ENCODE measurements at regions not wholly inside any gene's neighbourhood (a gene's known extent, or its start where the extent isn't known, plus 50 kb on each side); places are given as distances from the start of the nearest gene placed in this dataset.

- H3K4me2 ChIP-seq (ENCODE audit: low read length) = no peak overlapping the region
- H4K91ac ChIP-seq (ENCODE audit: low read depth, low read length) = no peak overlapping the region
- H3K14ac ChIP-seq (ENCODE audit: low read length) = no peak overlapping the region
- no peaks in the 10 kb centered on the region for H3K36me3 ChIP-seq (ENCODE audit: control insufficient read depth in 1 of 2, insufficient read depth in 2 of 2, low read length in 2 of 2)
- no peaks in the 10 kb centered on the region for H3K79me2 ChIP-seq (ENCODE audit: control insufficient read depth, insufficient read depth, low read length, poor library complexity)
- H4K12ac ChIP-seq (ENCODE audit: low read depth, low read length) = no peak overlapping the region
- no peak overlapping the region for H3K9ac ChIP-seq (ENCODE audit: low read length)
- H3K23ac ChIP-seq (ENCODE audit: low read length) = no peak overlapping the region
- H3K4me1 ChIP-seq (ENCODE audit: control insufficient read depth in 1 of 2, insufficient read depth in 2 of 2, low read length in 2 of 2) = peaks cover 0 to 3% of the 10 kb centered on the region in 2 experiments
- no peak overlapping the region for H2BK5ac ChIP-seq (ENCODE audit: low read depth, low read length, poor library complexity)
- no peak overlapping the region for H3K4ac ChIP-seq (ENCODE audit: low read depth, low read length)
- H3K18ac ChIP-seq (ENCODE audit: low read length) = no peak overlapping the region
- H4K8ac ChIP-seq (ENCODE audit: low read depth, low read length) = no peak overlapping the region
- no peaks in the 10 kb centered on the region for H3K9me3 ChIP-seq (ENCODE audit: insufficient read depth, low read depth, low read length)
- no peak overlapping the region for H2AK5ac ChIP-seq (ENCODE audit: low read length)
- H3K79me1 ChIP-seq (ENCODE audit: low read length) = no peaks in the 10 kb centered on the region
- no peak overlapping the region for H2BK120ac ChIP-seq (ENCODE audit: insufficient read depth, low read length, poor library complexity)
- DNase-seq = no peak
- no peaks in the 10 kb centered on the region for H3K27me3 ChIP-seq (ENCODE audit: insufficient read depth, low read length)
- H2AFZ ChIP-seq (ENCODE audit: insufficient read depth, low read length, poor library complexity) = no peak overlapping the region
- no peak overlapping the region for H2BK12ac ChIP-seq (ENCODE audit: low read length)
- no peak overlapping the region for H3K4me3 ChIP-seq (ENCODE audit: low read depth, low read length)
- WGBS (ENCODE audit: extremely low coverage, insufficient coverage, insufficient read length) = no CpG with 5 or more reads among the region's 2 CpGs
- H3K27ac ChIP-seq (ENCODE audit: low read depth, low read length) = no peak overlapping the region
Measured at GRCh38 chr1:177609953-177610352, 359.9 kb downstream of the SEC16B start.

DNA sequence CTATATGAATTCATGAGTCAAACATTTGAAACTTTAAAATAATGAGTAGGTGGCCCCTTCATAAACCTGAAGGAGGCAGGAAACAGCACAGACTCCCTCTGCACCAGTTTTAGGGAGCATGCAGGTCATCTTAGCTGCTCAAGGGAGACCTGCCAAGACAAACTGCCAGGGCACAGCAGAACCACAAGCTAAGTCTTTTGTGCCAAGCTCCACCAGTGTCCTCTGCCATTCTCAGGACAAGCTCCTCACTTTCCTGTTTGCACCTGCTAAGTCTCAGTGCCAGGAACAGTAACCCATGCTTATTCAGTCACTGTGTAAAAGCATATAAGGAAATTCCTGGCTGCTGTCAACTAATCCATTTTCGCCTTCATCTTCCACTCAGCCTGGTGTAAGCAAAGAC is 368.9 kb downstream of the SEC16B start:
- no CpG with 5 or more reads among the region's 1 CpG for WGBS (ENCODE audit: extremely low coverage, insufficient coverage, insufficient read length)
- Histone ChIP-seq H3K23ac (ENCODE audit: low read length) (no peak overlapping the region), H3K79me2 (ENCODE audit: control insufficient read depth, insufficient read depth, low read length, poor library complexity) (no peaks in the 10 kb centered on the region), H4K91ac (ENCODE audit: low read depth, low read length) (no peak overlapping the region), H2AK5ac (ENCODE audit: low read length) (no peak overlapping the region), H3K4me2 (ENCODE audit: low read length) (no peak overlapping the region), H3K14ac (ENCODE audit: low read length) (no peak overlapping the region), H3K4me3 (ENCODE audit: low read depth, low read length) (no peak overlapping the region), H3K36me3 (ENCODE audit: control insufficient read depth in 1 of 2, insufficient read depth in 2 of 2, low read length in 2 of 2) (no peaks in the 10 kb centered on the region), H2BK5ac (ENCODE audit: low read depth, low read length, poor library complexity) (no peak overlapping the region), H3K4me1 (ENCODE audit: control insufficient read depth in 1 of 2, insufficient read depth in 2 of 2, low read length in 2 of 2) (no peaks in the 10 kb centered on the region), H3K9ac (ENCODE audit: low read length) (no peak overlapping the region), H2BK12ac (ENCODE audit: low read length) (no peak overlapping the region), H4K12ac (ENCODE audit: low read depth, low read length) (no peak overlapping the region), H3K27me3 (ENCODE audit: insufficient read depth, low read length) (no peaks in the 10 kb centered on the region), H2BK120ac (ENCODE audit: insufficient read depth, low read length, poor library complexity) (no peak overlapping the region), H3K18ac (ENCODE audit: low read length) (no peak overlapping the region), H3K27ac (ENCODE audit: low read depth, low read length) (no peak overlapping the region), H3K79me1 (ENCODE audit: low read length) (no peaks in the 10 kb centered on the region), H3K9me3 (ENCODE audit: insufficient read depth, low read depth, low read length) (no peaks in the 10 kb centered on the region), H2AFZ (ENCODE audit: insufficient read depth, low read length, poor library complexity) (no peak overlapping the region), H3K4ac (ENCODE audit: low read depth, low read length) (no peak overlapping the region), H4K8ac (ENCODE audit: low read depth, low read length) (no peak overlapping the region)
- no peak for DNase-seq

- Histone ChIP-seq H3K79me2 (ENCODE audit: control insufficient read depth, insufficient read depth, low read length, poor library complexity) (no peaks in the 10 kb centered on the region), H4K8ac (ENCODE audit: low read depth, low read length) (no peak overlapping the region), H3K4me1 (ENCODE audit: control insufficient read depth in 1 of 2, insufficient read depth in 2 of 2, low read length in 2 of 2) (no peaks in the 10 kb centered on the region), H3K27ac (ENCODE audit: low read depth, low read length) (no peak overlapping the region), H3K23ac (ENCODE audit: low read length) (no peak overlapping the region), H3K36me3 (ENCODE audit: control insufficient read depth in 1 of 2, insufficient read depth in 2 of 2, low read length in 2 of 2) (no peaks in the 10 kb centered on the region), H3K9ac (ENCODE audit: low read length) (no peak overlapping the region), H2BK120ac (ENCODE audit: insufficient read depth, low read length, poor library complexity) (no peak overlapping the region), H3K27me3 (ENCODE audit: insufficient read depth, low read length) (no peaks in the 10 kb centered on the region), H3K9me3 (ENCODE audit: insufficient read depth, low read depth, low read length) (no peaks in the 10 kb centered on the region), H3K4me2 (ENCODE audit: low read length) (no peak overlapping the region), H2AK5ac (ENCODE audit: low read length) (no peak overlapping the region), H2AFZ (ENCODE audit: insufficient read depth, low read length, poor library complexity) (no peak overlapping the region), H2BK12ac (ENCODE audit: low read length) (no peak overlapping the region), H4K12ac (ENCODE audit: low read depth, low read length) (no peak overlapping the region), H3K14ac (ENCODE audit: low read length) (no peak overlapping the region), H3K18ac (ENCODE audit: low read length) (no peak overlapping the region), H3K4ac (ENCODE audit: low read depth, low read length) (no peak overlapping the region), H4K91ac (ENCODE audit: low read depth, low read length) (no peak overlapping the region), H3K4me3 (ENCODE audit: low read depth, low read length) (no peak overlapping the region), H2BK5ac (ENCODE audit: low read depth, low read length, poor library complexity) (no peak overlapping the region), H3K79me1 (ENCODE audit: low read length) (no peaks in the 10 kb centered on the region)
- no CpG with 5 or more reads among the region's 2 CpGs for WGBS (ENCODE audit: extremely low coverage, insufficient coverage, insufficient read length)
- DNase-seq = no peak
Measured at GRCh38 chr1:177600321-177600720, 369.5 kb downstream of the SEC16B start.

DNA sequence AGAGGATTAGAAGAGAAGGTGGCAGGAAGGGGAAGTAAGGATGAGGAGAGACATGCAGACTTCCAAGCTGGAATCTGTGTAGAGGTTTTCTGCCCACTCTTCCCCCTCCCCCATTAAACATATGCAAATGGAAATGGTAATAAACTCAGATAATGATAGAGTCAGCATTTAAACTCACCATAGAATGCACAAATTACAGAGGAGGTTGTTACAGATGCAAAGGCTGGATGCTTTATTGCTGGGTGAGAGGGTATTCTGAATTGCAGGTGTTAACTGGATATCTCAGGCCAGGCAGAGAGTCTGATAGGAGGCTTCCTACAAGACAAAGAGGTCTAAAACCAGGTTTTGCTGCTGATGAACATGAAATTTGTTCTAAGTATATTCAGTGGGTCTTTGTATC is 372.5 kb downstream of the SEC16B start:
- Histone ChIP-seq H3K23ac (ENCODE audit: low read length) (no peak overlapping the region), H3K9ac (ENCODE audit: low read length) (no peak overlapping the region), H2BK5ac (ENCODE audit: low read depth, low read length, poor library complexity) (no peak overlapping the region), H4K91ac (ENCODE audit: low read depth, low read length) (no peak overlapping the region), H3K18ac (ENCODE audit: low read length) (no peak overlapping the region), H3K4me3 (ENCODE audit: low read depth, low read length) (no peak overlapping the region), H3K4ac (ENCODE audit: low read depth, low read length) (no peak overlapping the region), H2AFZ (ENCODE audit: insufficient read depth, low read length, poor library complexity) (no peak overlapping the region), H4K8ac (ENCODE audit: low read depth, low read length) (no peak overlapping the region), H2BK12ac (ENCODE audit: low read length) (no peak overlapping the region), H3K27ac (ENCODE audit: low read depth, low read length) (no peak overlapping the region), H3K14ac (ENCODE audit: low read length) (no peak overlapping the region), H4K12ac (ENCODE audit: low read depth, low read length) (no peak overlapping the region), H2BK120ac (ENCODE audit: insufficient read depth, low read length, poor library complexity) (no peak overlapping the region), H3K79me2 (ENCODE audit: control insufficient read depth, insufficient read depth, low read length, poor library complexity) (no peaks in the 10 kb centered on the region), H3K9me3 (ENCODE audit: insufficient read depth, low read depth, low read length) (no peaks in the 10 kb centered on the region), H2AK5ac (ENCODE audit: low read length) (no peak overlapping the region), H3K27me3 (ENCODE audit: insufficient read depth, low read length) (no peaks in the 10 kb centered on the region), H3K36me3 (ENCODE audit: control insufficient read depth in 1 of 2, insufficient read depth in 2 of 2, low read length in 2 of 2) (no peaks in the 10 kb centered on the region), H3K79me1 (ENCODE audit: low read length) (no peaks in the 10 kb centered on the region), H3K4me1 (ENCODE audit: control insufficient read depth in 1 of 2, insufficient read depth in 2 of 2, low read length in 2 of 2) (no peaks in the 10 kb centered on the region), H3K4me2 (ENCODE audit: low read length) (no peak overlapping the region)
- DNase-seq = no peak

- no peaks in the 10 kb centered on the region for H3K79me2 ChIP-seq (ENCODE audit: control insufficient read depth, insufficient read depth, low read length, poor library complexity)
- H3K18ac ChIP-seq (ENCODE audit: low read length) = no peak overlapping the region
- no peak for DNase-seq
- no peaks in the 10 kb centered on the region for H3K36me3 ChIP-seq (ENCODE audit: control insufficient read depth in 1 of 2, insufficient read depth in 2 of 2, low read length in 2 of 2)
- H3K4me3 ChIP-seq (ENCODE audit: low read depth, low read length) = no peak overlapping the region
- no peak overlapping the region for H4K91ac ChIP-seq (ENCODE audit: low read depth, low read length)
- no peak overlapping the region for H3K4ac ChIP-seq (ENCODE audit: low read depth, low read length)
- H3K23ac ChIP-seq (ENCODE audit: low read length) = no peak overlapping the region
- H2BK5ac ChIP-seq (ENCODE audit: low read depth, low read length, poor library complexity) = no peak overlapping the region
- no peaks in the 10 kb centered on the region for H3K4me1 ChIP-seq (ENCODE audit: control insufficient read depth in 1 of 2, insufficient read depth in 2 of 2, low read length in 2 of 2)
- H3K27ac ChIP-seq (ENCODE audit: low read depth, low read length) = no peak overlapping the region
- H2BK12ac ChIP-seq (ENCODE audit: low read length) = no peak overlapping the region
- H3K9me3 ChIP-seq (ENCODE audit: insufficient read depth, low read depth, low read length) = no peaks in the 10 kb centered on the region
- no peak overlapping the region for H2BK120ac ChIP-seq (ENCODE audit: insufficient read depth, low read length, poor library complexity)
- no peaks in the 10 kb centered on the region for H3K79me1 ChIP-seq (ENCODE audit: low read length)
- no peak overlapping the region for H3K9ac ChIP-seq (ENCODE audit: low read length)
- H4K12ac ChIP-seq (ENCODE audit: low read depth, low read length) = no peak overlapping the region
- no peak overlapping the region for H2AK5ac ChIP-seq (ENCODE audit: low read length)
- no peak overlapping the region for H2AFZ ChIP-seq (ENCODE audit: insufficient read depth, low read length, poor library complexity)
- no CpG with 5 or more reads among the region's 2 CpGs for WGBS (ENCODE audit: extremely low coverage, insufficient coverage, insufficient read length)
- H3K27me3 ChIP-seq (ENCODE audit: insufficient read depth, low read length) = no peaks in the 10 kb centered on the region
- no peak overlapping the region for H3K4me2 ChIP-seq (ENCODE audit: low read length)
- H4K8ac ChIP-seq (ENCODE audit: low read depth, low read length) = no peak overlapping the region
- no peak overlapping the region for H3K14ac ChIP-seq (ENCODE audit: low read length)
Measured at GRCh38 chr1:177596485-177596884, 373.4 kb downstream of the SEC16B start.
